NCI-H2107 (cell line): ENCODE measurements at regions not wholly inside any gene's neighbourhood (a gene's known extent, or its start where the extent isn't known, plus 50 kb on each side); places are given as distances from the start of the nearest gene placed in this dataset.
"Not testable (repeated sequence)": the region's sequence is repeated elsewhere in the genome, so short reads cannot be mapped to it uniquely, and the experiment has no call there.

ENCODE experiments used
- DNase-seq: peaks from one replicate; lab custom pipeline; 2025; lab: John Stamatoyannopoulos, UW

- no peak for DNase-seq
Observed at GRCh38 chr6:6978731-6979130, 129.0 kb upstream of the RREB1 start.

GRCh38 chr6:6980999-6981597 is 126.7 kb upstream of the RREB1 start:
- no peak for DNase-seq

GRCh38 chr6:6981681-6982322 is 126.0 kb upstream of the RREB1 start:
- no peak for DNase-seq

GRCh38 chr6:6982663-6983062 is 125.1 kb upstream of the RREB1 start:
- DNase-seq: no peak

GRCh38 chr6:6984585-6985366 is 123.0 kb upstream of the RREB1 start:
- DNase-seq: no peak

GRCh38 chr6:6986344-6986743 is 121.4 kb upstream of the RREB1 start:
- DNase-seq: no peak

GRCh38 chr6:6987749-6988148 is 120.0 kb upstream of the RREB1 start:
- DNase-seq: no peak

- not testable (repeated sequence) for DNase-seq
Observed at GRCh38 chr6:6990059-6990458, 117.7 kb upstream of the RREB1 start.

- DNase-seq: no peak
Observed at GRCh38 chr6:6993503-6994237, 114.1 kb upstream of the RREB1 start.

- DNase-seq: no peak
Observed at GRCh38 chr6:6994796-6995195, 113.0 kb upstream of the RREB1 start.

- no peak for DNase-seq
Observed at GRCh38 chr6:6995328-6995727, 112.4 kb upstream of the RREB1 start.

- DNase-seq: no peak
Observed at GRCh38 chr6:6996124-6996523, 111.6 kb upstream of the RREB1 start.

GRCh38 chr6:6997263-6998193 is 110.2 kb upstream of the RREB1 start:
- DNase-seq: no peak

- DNase-seq: no peak
Observed at GRCh38 chr6:6998194-6998569, 109.6 kb upstream of the RREB1 start.

- DNase-seq: no peak
Observed at GRCh38 chr6:7000825-7001777, 106.7 kb upstream of the RREB1 start.

GRCh38 chr6:7003041-7003440 is 104.7 kb upstream of the RREB1 start:
- no peak for DNase-seq

- DNase-seq: no peak
Observed at GRCh38 chr6:7004581-7005297, 103.0 kb upstream of the RREB1 start.

GRCh38 chr6:7006515-7007191 is 101.1 kb upstream of the RREB1 start:
- no peak for DNase-seq

GRCh38 chr6:7008451-7008988 is 99.2 kb upstream of the RREB1 start:
- no peak for DNase-seq
